HCT116 (cell line): ENCODE measurements at regions not wholly inside any gene's neighbourhood (a gene's known extent, or its start where the extent isn't known, plus 50 kb on each side); places are given as distances from the start of the nearest gene placed in this dataset.
"Not testable (repeated sequence)": the region's sequence is repeated elsewhere in the genome, so short reads cannot be mapped to it uniquely, and the experiment has no call there.

Experiments
- EZH2 ChIP-seq: fragments of 200-600 bp; sonication (generic); IDR thresholded peaks from 2 replicates; pipeline ENCODE4 v1.6.1; 2017; ENCODE audit warnings: antibody characterized with exemption, mixed run types
- TF ChIP-seq, protein P1 (sequence below), 3 experiments: fragments of 200-600 bp in 1 of 3; sonication (generic) in 1 of 3; IDR thresholded peaks in 2 of 3; conservative IDR thresholded peaks in 1 of 3; 2 replicates each; pipeline ENCODE4 v1.5.1; 2012 to 2017; ENCODE audit warnings: low read depth in 2 of 3, low read length in 2 of 3, antibody characterized with exemption in 1 of 3, borderline replicate concordance in 1 of 3, control low read depth in 1 of 3, mild to moderate bottlenecking in 1 of 3, mixed read lengths in 1 of 3, mixed run types in 1 of 3, moderate library complexity in 1 of 3; ENCODE audit not compliant: insufficient read depth in 1 of 3

GRCh38 chr2:97305426-97305825, 192.5 kb downstream of the ANKRD36 start:
- TF ChIP-seq, protein P1, sequence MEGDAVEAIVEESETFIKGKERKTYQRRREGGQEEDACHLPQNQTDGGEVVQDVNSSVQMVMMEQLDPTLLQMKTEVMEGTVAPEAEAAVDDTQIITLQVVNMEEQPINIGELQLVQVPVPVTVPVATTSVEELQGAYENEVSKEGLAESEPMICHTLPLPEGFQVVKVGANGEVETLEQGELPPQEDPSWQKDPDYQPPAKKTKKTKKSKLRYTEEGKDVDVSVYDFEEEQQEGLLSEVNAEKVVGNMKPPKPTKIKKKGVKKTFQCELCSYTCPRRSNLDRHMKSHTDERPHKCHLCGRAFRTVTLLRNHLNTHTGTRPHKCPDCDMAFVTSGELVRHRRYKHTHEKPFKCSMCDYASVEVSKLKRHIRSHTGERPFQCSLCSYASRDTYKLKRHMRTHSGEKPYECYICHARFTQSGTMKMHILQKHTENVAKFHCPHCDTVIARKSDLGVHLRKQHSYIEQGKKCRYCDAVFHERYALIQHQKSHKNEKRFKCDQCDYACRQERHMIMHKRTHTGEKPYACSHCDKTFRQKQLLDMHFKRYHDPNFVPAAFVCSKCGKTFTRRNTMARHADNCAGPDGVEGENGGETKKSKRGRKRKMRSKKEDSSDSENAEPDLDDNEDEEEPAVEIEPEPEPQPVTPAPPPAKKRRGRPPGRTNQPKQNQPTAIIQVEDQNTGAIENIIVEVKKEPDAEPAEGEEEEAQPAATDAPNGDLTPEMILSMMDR (IDR thresholded peaks at IDR 0.05 in 2 of 3, conservative IDR thresholded peaks at IDR 0.05 in 1 of 3; ENCODE audit: borderline replicate concordance in 1 of 3, insufficient read depth in 1 of 3, low read depth in 2 of 3, low read length in 2 of 3) = not testable (repeated sequence)
- TF ChIP-seq EZH2 = not testable (repeated sequence)
